ENCODE measurements at regions not wholly inside any gene's neighbourhood (a gene's known extent, or its start where the extent isn't known, plus 50 kb on each side); places are given as distances from the start of the nearest gene placed in this dataset.

GRCh38 chr2:22326250-22326649 is 1058.7 kb upstream of the KLHL29 start:
- Histone ChIP-seq H3K4me3 (no peak overlapping the region), H3K27ac (no peak overlapping the region)

GRCh38 chr2:22329211-22330154 is 1055.5 kb upstream of the KLHL29 start:
- Histone ChIP-seq H3K27ac (no peak overlapping the region), H3K4me3 (no peak overlapping the region)

GRCh38 chr2:22336414-22336813 is 1048.6 kb upstream of the KLHL29 start:
- no peak overlapping the region for H3K4me3 ChIP-seq

GRCh38 chr2:22340716-22341115 is 1044.3 kb upstream of the KLHL29 start:
- no peak overlapping the region for H3K4me3 ChIP-seq

More at GRCh38 chr2:22336414-22336813, 1048.6 kb upstream of the KLHL29 start:
- no peak overlapping the region for H3K27ac ChIP-seq

GRCh38 chr2:22347306-22347705 is 1037.7 kb upstream of the KLHL29 start:
- no peak overlapping the region for H3K4me3 ChIP-seq
- H3K27ac ChIP-seq = no peak overlapping the region

More at GRCh38 chr2:22340716-22341115, 1044.3 kb upstream of the KLHL29 start:
- no peak overlapping the region for H3K27ac ChIP-seq

- no peak overlapping the region for H3K27ac ChIP-seq
- H3K4me3 ChIP-seq = no peak overlapping the region
Observed at GRCh38 chr2:22350621-22351020, 1034.4 kb upstream of the KLHL29 start.

- H3K27ac ChIP-seq = no peak overlapping the region
- no peak overlapping the region for H3K4me3 ChIP-seq
Observed at GRCh38 chr2:22355816-22356433, 1029.1 kb upstream of the KLHL29 start.

- Histone ChIP-seq H3K4me3 (no peak overlapping the region), H3K27ac (no peak overlapping the region)
Observed at GRCh38 chr2:22359071-22359672, 1025.8 kb upstream of the KLHL29 start.

- Histone ChIP-seq H3K4me3 (no peak overlapping the region), H3K27ac (no peak overlapping the region)
Observed at GRCh38 chr2:22360735-22361374, 1024.1 kb upstream of the KLHL29 start.

GRCh38 chr2:22361571-22361970 is 1023.4 kb upstream of the KLHL29 start:
- no peak overlapping the region for H3K27ac ChIP-seq
- H3K4me3 ChIP-seq = no peak overlapping the region

- Histone ChIP-seq H3K4me3 (no peak overlapping the region), H3K27ac (no peak overlapping the region)
Observed at GRCh38 chr2:22375096-22375495, 1009.9 kb upstream of the KLHL29 start.

GRCh38 chr2:22377268-22377667 is 1007.7 kb upstream of the KLHL29 start:
- H3K4me3 ChIP-seq = no peak overlapping the region
- no peak overlapping the region for H3K27ac ChIP-seq

- Histone ChIP-seq H3K27ac (no peak overlapping the region), H3K4me3 (no peak overlapping the region)
Observed at GRCh38 chr2:22382479-22383169, 1002.4 kb upstream of the KLHL29 start.

- H3K27ac ChIP-seq = no peak overlapping the region
- no peak overlapping the region for H3K4me3 ChIP-seq
Observed at GRCh38 chr2:22397847-22398246, 987.1 kb upstream of the KLHL29 start.

GRCh38 chr2:22403748-22404147 is 981.2 kb upstream of the KLHL29 start:
- H3K27ac ChIP-seq = no peak overlapping the region
- no peak overlapping the region for H3K4me3 ChIP-seq

- no peak overlapping the region for H3K4me3 ChIP-seq
- H3K27ac ChIP-seq = no peak overlapping the region
Observed at GRCh38 chr2:22406625-22407024, 978.4 kb upstream of the KLHL29 start.

- no peak overlapping the region for H3K27ac ChIP-seq
- H3K4me3 ChIP-seq = no peak overlapping the region
Observed at GRCh38 chr2:22420076-22420475, 964.9 kb upstream of the KLHL29 start.

GRCh38 chr2:22442051-22442450 is 942.9 kb upstream of the KLHL29 start:
- H3K27ac ChIP-seq = no peak overlapping the region
- no peak overlapping the region for H3K4me3 ChIP-seq

GRCh38 chr2:22444281-22444680 is 940.7 kb upstream of the KLHL29 start:
- no peak overlapping the region for H3K27ac ChIP-seq
- no peak overlapping the region for H3K4me3 ChIP-seq

- no peak overlapping the region for H3K27ac ChIP-seq
- no peak overlapping the region for H3K4me3 ChIP-seq
Observed at GRCh38 chr2:22449696-22450095, 935.3 kb upstream of the KLHL29 start.

Data from skin epidermis (tissue), 12 donors.